Psoas muscle (tissue), 7 donors: ENCODE measurements at regions not wholly inside any gene's neighbourhood (a gene's known extent, or its start where the extent isn't known, plus 50 kb on each side); places are given as distances from the start of the nearest gene placed in this dataset.

ENCODE experiments used
- ATAC-seq, 4 donors: fragments of 200-7000 bp; cut with Tn5 transposase; one replicate each; pipeline ENCODE4 v1.9.1; 2020; ENCODE audit warnings: moderate library complexity in 3 of 4, mild to moderate bottlenecking in 2 of 4
- DNase-seq, 2 donors: peaks; one replicate each; pipeline ENCODE4 v3.0.0-alpha.2; 2020
- H3K27ac ChIP-seq: fragments of 200-600 bp; one replicate; pipeline ENCODE4 v1.8.0; 2022
- H3K27me3 ChIP-seq, 3 donors: fragments of 200-600 bp in 1 of 3; one replicate each; pipeline versions ENCODE4 v1.6.1 to v1.8.0; 2013 to 2022; ENCODE audit warnings: low read length in 2 of 3, mild to moderate bottlenecking in 2 of 3, moderate library complexity in 1 of 3; ENCODE audit not compliant: insufficient read depth in 3 of 3
- H3K36me3 ChIP-seq, 2 donors: fragments of 200-600 bp in 1 of 2; one replicate each; pipeline versions ENCODE4 v1.6.1 to v1.8.0; 2013 to 2022; ENCODE audit warnings: low read depth in 1 of 2, mild to moderate bottlenecking in 1 of 2, moderate library complexity in 1 of 2; ENCODE audit not compliant: insufficient read depth in 1 of 2
- H3K4me1 ChIP-seq: fragments of 200-600 bp; one replicate; pipeline ENCODE4 v1.8.0; 2022
- H3K4me3 ChIP-seq: fragments of 200-600 bp; one replicate; pipeline ENCODE4 v1.8.0; 2022; ENCODE audit warnings: mild to moderate bottlenecking
- H3K9me3 ChIP-seq: fragments of 200-600 bp; one replicate; pipeline ENCODE4 v1.8.0; 2022
- WGBS, 3 donors: extraction: QIAGEN DNeasy Blood & Tissue Kit; methylation state at CpG; one replicate each; pipeline versions ENCODE4 v1.1.6 to v1.1.7; 2013; 5-methylcytosine and 5-hydroxymethylcytosine counted together
- intact Hi-C, 2 donors: fragments of 100-400 bp; cut with DNase I; formaldehyde crosslinking; loops; one replicate each; pipeline versions ENCODE4 v1.11.0 to v1.14.2; 2022
- TF ChIP-seq, protein P1 (sequence below): fragments of 200-600 bp; IDR thresholded peaks from one replicate; pipeline ENCODE4 v1.8.0; 2022; ENCODE audit warnings: antibody characterized with exemption
- donor health status: healthy with polysubstance abuse.
- donor health status: DM: no; HTN: no; CAD: no; lungs with moderate emphysema.
- donor health status: Bipolar disorder and iron deficiency.
- donor health status: healthy.
- donor health status: DM: yes; HTN: yes; CAD: no.
- donor health status: DM: no; HTN: no; CAD: no.
- donor health status: DM: yes; HTN: yes; CAD: no.

DNA sequence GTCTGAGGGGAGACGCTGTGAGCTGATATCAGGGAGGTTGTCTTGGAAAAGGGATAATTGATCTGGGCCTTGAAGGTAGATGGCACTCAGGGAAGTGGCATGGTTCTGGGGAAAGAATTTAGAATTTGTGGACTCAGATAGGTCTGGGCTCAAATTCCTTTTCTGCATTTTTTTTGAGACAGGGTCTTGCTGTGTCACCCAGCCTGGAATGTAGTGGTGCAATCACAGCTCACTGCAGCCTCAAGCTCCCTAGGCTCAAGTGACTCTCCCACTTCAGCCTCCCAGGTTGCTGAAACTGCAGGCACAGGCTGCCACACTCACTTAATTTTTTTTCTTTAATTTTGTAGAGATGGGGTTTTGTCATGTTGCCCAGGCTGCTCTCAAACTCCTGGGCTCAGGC lies 98.1 kb upstream of the NCOR2 start:
- intact Hi-C loops: no loop called here

DNA sequence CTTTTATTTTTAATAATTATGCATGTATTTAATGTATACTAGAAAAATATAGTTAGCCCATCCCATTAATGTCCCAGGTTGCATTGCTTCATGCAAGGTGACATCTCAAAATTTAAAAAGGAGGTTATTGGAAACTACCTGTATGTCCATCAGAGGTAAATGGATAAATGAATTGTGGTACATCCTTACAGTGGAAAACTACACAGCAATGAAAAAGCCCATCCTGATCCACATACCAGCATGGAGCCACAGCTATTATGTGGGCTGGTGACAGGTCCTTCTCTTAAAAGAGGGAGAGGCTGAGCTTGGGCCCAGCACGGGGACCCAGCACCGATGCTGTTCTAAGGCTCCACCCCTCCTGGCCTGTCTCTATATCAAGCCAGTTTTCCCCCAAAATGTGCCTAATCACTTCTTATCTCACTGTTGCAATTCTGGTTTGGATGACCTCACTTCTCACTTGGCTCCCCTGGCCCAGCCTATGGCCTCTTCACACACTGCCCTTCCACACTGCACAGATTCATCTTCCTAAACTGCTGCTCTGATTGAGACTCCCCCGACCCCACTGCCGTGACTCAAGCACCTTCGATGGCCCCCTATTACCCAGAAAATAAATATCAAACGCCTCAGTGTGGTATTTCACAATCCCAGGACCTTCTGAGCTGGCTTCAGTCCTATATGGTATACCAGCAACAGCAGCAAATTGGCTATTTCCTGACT lies 97.1 kb upstream of the NCOR2 start:
- H3K9me3 ChIP-seq: no peaks in the 10 kb centered on the region
- TF ChIP-seq, protein P1, sequence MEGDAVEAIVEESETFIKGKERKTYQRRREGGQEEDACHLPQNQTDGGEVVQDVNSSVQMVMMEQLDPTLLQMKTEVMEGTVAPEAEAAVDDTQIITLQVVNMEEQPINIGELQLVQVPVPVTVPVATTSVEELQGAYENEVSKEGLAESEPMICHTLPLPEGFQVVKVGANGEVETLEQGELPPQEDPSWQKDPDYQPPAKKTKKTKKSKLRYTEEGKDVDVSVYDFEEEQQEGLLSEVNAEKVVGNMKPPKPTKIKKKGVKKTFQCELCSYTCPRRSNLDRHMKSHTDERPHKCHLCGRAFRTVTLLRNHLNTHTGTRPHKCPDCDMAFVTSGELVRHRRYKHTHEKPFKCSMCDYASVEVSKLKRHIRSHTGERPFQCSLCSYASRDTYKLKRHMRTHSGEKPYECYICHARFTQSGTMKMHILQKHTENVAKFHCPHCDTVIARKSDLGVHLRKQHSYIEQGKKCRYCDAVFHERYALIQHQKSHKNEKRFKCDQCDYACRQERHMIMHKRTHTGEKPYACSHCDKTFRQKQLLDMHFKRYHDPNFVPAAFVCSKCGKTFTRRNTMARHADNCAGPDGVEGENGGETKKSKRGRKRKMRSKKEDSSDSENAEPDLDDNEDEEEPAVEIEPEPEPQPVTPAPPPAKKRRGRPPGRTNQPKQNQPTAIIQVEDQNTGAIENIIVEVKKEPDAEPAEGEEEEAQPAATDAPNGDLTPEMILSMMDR: no peak
- H3K36me3 ChIP-seq: no peaks in the 10 kb centered on the region
- ATAC-seq: no peak
- no peaks in the 10 kb centered on the region for H3K4me1 ChIP-seq
- 90 to 91% (median 90%) methylated on average over 6 of the region's 6 CpGs for WGBS, 3 donors
- no peak overlapping the region for H3K27ac ChIP-seq
- intact Hi-C loops: loop anchor here in 1 of 2 donors (5.0 kb wide), 1 partner anchor 72 kb away; no protein-coding TSS in a partner anchor
- no peaks in the 10 kb centered on the region for H3K27me3 ChIP-seq
- DNase-seq: peak in 1 of 2 donors; percentile 28
- H3K4me3 ChIP-seq: no peak overlapping the region

More for the DNA sequence above, 98.1 kb upstream of the NCOR2 start:
- Histone ChIP-seq H3K4me3 (no peak overlapping the region), H3K27me3 (no peaks in the 10 kb centered on the region), H3K4me1 (no peaks in the 10 kb centered on the region), H3K9me3 (peaks cover 3% of the 10 kb centered on the region), H3K36me3 (no peaks in the 10 kb centered on the region), H3K27ac (no peak overlapping the region)
- DNase-seq (no peak), ATAC-seq (no peak)
- TF ChIP-seq, protein P1: no peak
- WGBS, 3 donors: 96 to 100% (median 98%) methylated on average over 1 of the region's 1 CpG

DNA sequence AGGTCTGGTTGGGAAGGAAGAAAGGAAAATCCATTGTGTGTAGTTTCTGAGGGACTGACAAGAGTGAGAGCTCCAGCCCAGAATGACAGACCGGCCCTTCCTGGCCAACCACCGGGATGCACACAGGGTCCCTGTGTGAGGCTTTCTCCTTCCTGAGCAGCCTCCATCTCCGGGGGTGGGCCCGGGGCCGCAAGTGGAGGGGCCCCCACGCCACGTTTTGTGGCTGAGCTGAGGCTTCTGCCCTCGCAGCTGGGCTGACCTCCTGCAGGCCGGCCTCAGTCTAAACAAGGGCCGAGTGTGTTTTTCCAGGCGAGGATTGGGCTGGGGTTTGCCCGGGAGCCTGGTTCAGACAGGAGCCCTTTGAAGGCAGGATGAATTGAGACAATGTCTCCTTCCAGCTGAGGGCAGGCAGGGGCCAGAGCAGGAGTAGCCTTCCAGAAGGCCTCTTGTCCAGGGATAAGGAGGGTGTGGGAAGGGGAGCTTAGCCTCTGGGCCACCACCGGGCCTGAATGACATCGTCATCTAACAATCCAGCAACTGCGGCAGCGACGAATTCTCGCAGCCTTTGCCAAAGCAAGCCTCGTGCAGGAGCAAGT lies 96.5 kb upstream of the NCOR2 start:
- TF ChIP-seq, protein P1: no peak
- no peaks in the 10 kb centered on the region for H3K9me3 ChIP-seq
- 60 to 61% (median 60%) methylated on average over 16 to 19 of the region's 19 CpGs for WGBS, 3 donors
- DNase-seq (peak in 1 of 2 donors; percentile 42), ATAC-seq (no peak)
- H3K4me3 ChIP-seq: no peak overlapping the region
- H3K27ac ChIP-seq: no peak overlapping the region
- intact Hi-C loops: loop anchor here in 1 of 2 donors (5.0 kb wide), 1 partner anchor 72 kb away; no protein-coding TSS in a partner anchor
- no peaks in the 10 kb centered on the region for H3K27me3 ChIP-seq
- no peaks in the 10 kb centered on the region for H3K36me3 ChIP-seq
- H3K4me1 ChIP-seq: no peaks in the 10 kb centered on the region

DNA sequence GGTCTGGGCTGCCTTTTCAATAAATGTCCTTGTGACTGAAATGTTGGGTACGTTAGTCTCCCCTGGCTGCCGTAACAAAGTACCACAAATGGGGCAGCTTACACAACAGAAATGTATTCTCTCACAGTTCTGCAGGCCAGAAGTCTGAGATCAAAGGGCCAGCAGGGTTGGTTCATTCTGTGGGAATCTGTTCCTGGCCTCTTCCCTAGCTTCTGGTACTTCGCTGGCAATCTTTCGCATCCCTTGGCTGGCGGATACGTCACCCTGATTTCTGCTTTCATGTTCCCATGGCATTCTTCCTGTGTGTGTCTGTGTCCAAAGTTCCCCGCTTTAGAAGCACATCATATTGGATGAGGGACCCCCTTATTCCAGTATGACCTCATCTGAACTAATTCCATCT lies 95.8 kb upstream of the NCOR2 start:
- no peak for ATAC-seq

More for the DNA sequence above, 95.8 kb upstream of the NCOR2 start:
- H3K4me3 ChIP-seq: no peak overlapping the region
- no peak overlapping the region for H3K27ac ChIP-seq
- no peaks in the 10 kb centered on the region for H3K36me3 ChIP-seq
- no peaks in the 10 kb centered on the region for H3K9me3 ChIP-seq
- H3K27me3 ChIP-seq: no peaks in the 10 kb centered on the region
- no peaks in the 10 kb centered on the region for H3K4me1 ChIP-seq
- 63 to 70% (median 69%) methylated on average over 7 of the region's 7 CpGs for WGBS, 3 donors
- no peak for DNase-seq
- intact Hi-C loops: loop anchor here in 1 of 2 donors (5.0 kb wide), 1 partner anchor 71 kb away; no protein-coding TSS in a partner anchor
- TF ChIP-seq, protein P1: no peak
